MCF 10A (cell line): ENCODE measurements at regions not wholly inside any gene's neighbourhood (a gene's known extent, or its start where the extent isn't known, plus 50 kb on each side); places are given as distances from the start of the nearest gene placed in this dataset.

Source experiments
- BruUV-seq: library from RNA; stranded (reverse); fragments of 400-500 nt; replicated peaks from 2 replicates; lab custom pipeline; 2021; lab: Mats Ljungman, UMichigan
- CTCF ChIA-PET: fragments of 300-600 bp; sonication (Branson Sonifier 250); formaldehyde crosslinking; extraction: SDS; loops from one replicate; lab custom pipeline; 2021; ENCODE audit warnings: antibody characterized with exemption, inconsistent platforms; lab: Yijun Ruan, JAX
- POLR2A ChIA-PET: fragments of 300-600, 350-650 bp; sonication (Branson Sonifier 250); formaldehyde crosslinking; extraction: SDS; loops from one replicate; lab custom pipeline; 2020; ENCODE audit warnings: antibody characterized with exemption, inconsistent platforms; lab: Yijun Ruan, JAX
- DNase-seq: peaks from one replicate; pipeline ENCODE4 v3.0.0-alpha.2; 2018; ENCODE audit not compliant: unreplicated experiment
- H3K27ac Mint-ChIP-seq: one replicate; pipeline ENCODE4 v1.8.0; 2022; ENCODE audit warnings: mild to moderate bottlenecking, low read depth, mixed read lengths; ENCODE audit not compliant: unreplicated experiment
- H3K27me3 Mint-ChIP-seq: one replicate; pipeline ENCODE4 v1.8.0; 2022; ENCODE audit warnings: mixed read lengths; ENCODE audit not compliant: insufficient read depth, unreplicated experiment
- H3K36me3 Mint-ChIP-seq: one replicate; pipeline ENCODE4 v1.8.0; 2022; ENCODE audit warnings: mild to moderate bottlenecking, moderate library complexity, mixed read lengths; ENCODE audit not compliant: insufficient read depth, unreplicated experiment
- H3K4me1 Mint-ChIP-seq: one replicate; pipeline ENCODE4 v1.8.0; 2022; ENCODE audit warnings: mixed read lengths; ENCODE audit not compliant: insufficient read depth, unreplicated experiment
- H3K4me3 Mint-ChIP-seq: one replicate; pipeline ENCODE4 v1.8.0; 2022; ENCODE audit warnings: mild to moderate bottlenecking, moderate library complexity, mixed read lengths; ENCODE audit not compliant: unreplicated experiment
- H3K9me3 Mint-ChIP-seq: one replicate; pipeline ENCODE4 v1.8.0; 2022; ENCODE audit warnings: mixed read lengths; ENCODE audit not compliant: unreplicated experiment
- intact Hi-C: fragments of 100-400 bp; cut with micrococcal nuclease; formaldehyde crosslinking; loops from 2 replicates; pipeline ENCODE4 v1.14.1; 2022
- TF ChIP-seq, protein P1 (sequence below): fragments of 200-600 bp; IDR thresholded peaks from one replicate; pipeline ENCODE4 v1.8.0; 2022; ENCODE audit warnings: antibody characterized with exemption, mild to moderate bottlenecking; ENCODE audit not compliant: unreplicated experiment

DNA sequence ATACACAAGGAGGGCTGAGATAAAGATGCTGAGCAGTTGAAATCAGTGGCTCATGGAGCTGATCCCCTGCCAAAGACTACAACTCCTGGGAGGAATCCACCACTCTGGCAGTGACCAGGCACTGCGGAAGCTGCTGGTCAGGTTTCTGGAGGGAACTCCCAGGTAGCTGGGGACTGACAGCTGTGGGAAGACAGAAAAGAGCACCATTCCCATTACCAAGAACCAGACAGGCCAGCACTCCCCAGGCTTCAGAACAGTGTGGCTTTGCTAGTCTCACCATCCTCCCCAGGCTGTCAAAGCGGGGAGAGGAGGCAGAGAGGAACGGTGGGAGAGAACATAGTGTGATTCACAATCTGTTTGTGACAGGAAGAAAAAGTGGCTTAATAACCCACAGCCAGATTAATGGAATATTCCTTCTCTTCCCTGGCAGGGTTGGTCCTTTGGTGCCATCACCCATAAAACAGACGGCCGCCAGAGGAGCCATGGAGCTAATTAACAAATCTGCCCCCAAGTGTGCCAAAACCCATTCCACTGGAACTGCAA, 92.1 kb downstream of the MAB21L3 start:
- Mint-ChIP-seq H3K9me3 (no peaks in the 10 kb centered on the region), H3K27me3 (peaks cover 31% of the 10 kb centered on the region), H3K36me3 (no peaks in the 10 kb centered on the region), H3K4me1 (no peaks in the 10 kb centered on the region), H3K27ac (no peak overlapping the region), H3K4me3 (no peak overlapping the region)
- ChIA-PET CTCF (interaction anchor here (0.5 kb wide), 1 partner anchor 19 kb away, joined by 3 read pairs; no protein-coding TSS in a partner anchor), POLR2A (no interaction called here)
- intact Hi-C loops, result no loop called here
- no peak for DNase-seq
- no TSS peak for BruUV-seq
- TF ChIP-seq, protein P1, sequence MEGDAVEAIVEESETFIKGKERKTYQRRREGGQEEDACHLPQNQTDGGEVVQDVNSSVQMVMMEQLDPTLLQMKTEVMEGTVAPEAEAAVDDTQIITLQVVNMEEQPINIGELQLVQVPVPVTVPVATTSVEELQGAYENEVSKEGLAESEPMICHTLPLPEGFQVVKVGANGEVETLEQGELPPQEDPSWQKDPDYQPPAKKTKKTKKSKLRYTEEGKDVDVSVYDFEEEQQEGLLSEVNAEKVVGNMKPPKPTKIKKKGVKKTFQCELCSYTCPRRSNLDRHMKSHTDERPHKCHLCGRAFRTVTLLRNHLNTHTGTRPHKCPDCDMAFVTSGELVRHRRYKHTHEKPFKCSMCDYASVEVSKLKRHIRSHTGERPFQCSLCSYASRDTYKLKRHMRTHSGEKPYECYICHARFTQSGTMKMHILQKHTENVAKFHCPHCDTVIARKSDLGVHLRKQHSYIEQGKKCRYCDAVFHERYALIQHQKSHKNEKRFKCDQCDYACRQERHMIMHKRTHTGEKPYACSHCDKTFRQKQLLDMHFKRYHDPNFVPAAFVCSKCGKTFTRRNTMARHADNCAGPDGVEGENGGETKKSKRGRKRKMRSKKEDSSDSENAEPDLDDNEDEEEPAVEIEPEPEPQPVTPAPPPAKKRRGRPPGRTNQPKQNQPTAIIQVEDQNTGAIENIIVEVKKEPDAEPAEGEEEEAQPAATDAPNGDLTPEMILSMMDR, result no peak

DNA sequence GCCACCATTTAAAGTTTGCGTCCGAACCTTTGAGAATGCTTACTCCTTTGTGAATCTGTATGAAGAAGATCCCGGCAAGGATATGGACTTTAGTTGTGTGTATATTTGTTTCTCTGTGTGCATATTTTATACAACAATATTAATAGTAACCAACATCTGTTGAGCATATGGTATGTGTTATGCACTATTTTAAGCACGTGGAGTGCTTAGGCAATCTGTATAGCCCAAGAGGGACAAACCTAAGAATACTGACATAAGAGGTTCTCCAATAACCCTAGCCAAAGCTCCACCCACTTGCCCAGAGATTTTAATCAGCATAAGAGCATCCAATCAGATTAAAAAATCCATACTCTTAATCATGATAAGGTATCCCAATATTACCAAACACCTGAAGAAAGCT, 92.7 kb downstream of the MAB21L3 start:
- H3K27me3 Mint-ChIP-seq, result peaks cover 29% of the 10 kb centered on the region
- ChIA-PET CTCF (interaction anchor here (0.5 kb wide), 1 partner anchor 20 kb away, joined by 3 read pairs; no protein-coding TSS in a partner anchor), POLR2A (no interaction called here)
- H3K4me1 Mint-ChIP-seq, result no peaks in the 10 kb centered on the region
- H3K36me3 Mint-ChIP-seq, result no peaks in the 10 kb centered on the region
- intact Hi-C loops, result no loop called here
- BruUV-seq, result no TSS peak
- TF ChIP-seq, protein P1, result no peak
- no peaks in the 10 kb centered on the region for H3K9me3 Mint-ChIP-seq
- H3K4me3 Mint-ChIP-seq, result no peak overlapping the region
- no peak overlapping the region for H3K27ac Mint-ChIP-seq
- DNase-seq, result no peak

DNA sequence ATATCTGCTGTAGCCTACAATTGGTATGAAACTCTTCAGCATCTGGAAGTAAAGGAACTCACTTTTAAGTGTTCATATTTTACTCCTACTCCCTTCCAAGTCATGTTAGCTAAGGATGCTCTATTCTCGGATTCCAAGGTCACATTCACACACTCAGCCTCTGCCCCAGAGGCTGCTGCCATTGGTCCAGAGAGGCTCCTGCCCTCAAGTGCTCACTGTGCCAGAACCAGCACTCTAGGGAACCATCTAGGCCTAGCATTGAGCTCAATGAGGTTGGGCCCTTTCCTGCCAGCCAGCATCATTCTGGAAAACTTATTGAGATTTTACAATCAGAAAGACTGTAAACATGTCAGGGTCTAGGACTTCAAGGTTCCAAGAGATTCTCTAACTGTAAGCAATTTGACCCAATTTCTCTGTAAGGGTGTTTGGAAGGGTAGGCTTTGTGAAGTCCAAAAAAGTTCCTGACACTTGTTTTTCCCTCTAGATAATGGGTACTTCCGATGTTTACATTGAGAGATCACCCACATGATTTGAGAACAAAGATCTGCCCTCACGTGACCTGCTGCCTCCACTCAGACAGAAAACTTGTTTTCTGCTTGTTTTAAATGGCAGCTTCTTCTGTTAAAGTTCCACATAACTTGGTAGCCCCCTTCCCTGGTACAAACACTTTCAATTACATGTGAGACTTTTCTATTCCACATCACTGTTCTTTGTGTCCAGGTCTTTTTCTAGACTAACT, 94.9 kb downstream of the MAB21L3 start:
- Mint-ChIP-seq H3K36me3 (no peaks in the 10 kb centered on the region), H3K4me3 (no peak overlapping the region), H3K27ac (no peak overlapping the region), H3K27me3 (peaks cover 7% of the 10 kb centered on the region), H3K9me3 (no peaks in the 10 kb centered on the region), H3K4me1 (no peaks in the 10 kb centered on the region)
- BruUV-seq, result no TSS peak
- POLR2A ChIA-PET, result no interaction called here
- TF ChIP-seq, protein P1, result no peak
- no peak for DNase-seq
- intact Hi-C loops, result no loop called here
- CTCF ChIA-PET, result interaction anchor here (0.6 to 0.7 kb wide), 2 partner anchors 17 to 55 kb away, joined by 3 read pairs; no protein-coding TSS in a partner anchor

DNA sequence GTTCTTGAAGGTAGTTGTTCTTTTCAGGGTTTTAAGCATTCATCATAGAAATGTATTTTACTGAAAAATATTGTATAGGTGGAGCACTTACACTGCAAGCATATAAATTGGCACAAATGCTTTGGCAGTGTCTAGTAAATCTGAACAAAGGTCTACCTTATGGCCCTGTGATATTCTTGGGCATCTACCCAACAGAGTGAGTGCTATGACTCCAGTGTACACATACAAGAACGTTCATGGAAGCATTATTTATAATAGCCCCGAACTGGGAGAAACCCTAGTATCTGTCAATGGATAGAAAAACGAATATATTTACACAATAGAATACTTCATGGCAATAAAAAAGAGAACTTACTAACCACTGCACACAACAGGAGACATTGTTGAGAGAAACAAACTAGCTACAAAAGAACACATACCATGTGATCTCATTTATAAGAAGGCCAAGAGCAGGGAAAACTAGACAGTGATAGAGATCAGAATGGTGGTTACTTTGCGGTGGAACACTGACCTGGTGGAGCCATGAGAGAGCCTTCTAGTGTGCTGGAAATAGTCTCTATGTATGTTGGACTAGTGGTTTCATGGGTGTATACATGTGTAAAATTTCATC, 96.0 kb downstream of the MAB21L3 start:
- no peaks in the 10 kb centered on the region for H3K36me3 Mint-ChIP-seq
- intact Hi-C loops, result no loop called here
- ChIA-PET CTCF (no interaction called here), POLR2A (no interaction called here)
- no peaks in the 10 kb centered on the region for H3K9me3 Mint-ChIP-seq
- no peaks in the 10 kb centered on the region for H3K4me1 Mint-ChIP-seq
- H3K4me3 Mint-ChIP-seq, result no peak overlapping the region
- H3K27ac Mint-ChIP-seq, result no peak overlapping the region
- BruUV-seq, result no TSS peak
- DNase-seq, result no peak
- TF ChIP-seq, protein P1, result no peak
- H3K27me3 Mint-ChIP-seq, result no peaks in the 10 kb centered on the region
